Upper lobe of left lung (tissue), 6 donors: ENCODE measurements at regions not wholly inside any gene's neighbourhood (a gene's known extent, or its start where the extent isn't known, plus 50 kb on each side); places are given as distances from the start of the nearest gene placed in this dataset.

Experiments
- ATAC-seq, 2 donors: fragments of 200-7000 bp; cut with Tn5 transposase; one replicate each; pipeline ENCODE4 v1.9.1; 2022; ENCODE audit warnings: mild to moderate bottlenecking in 2 of 2, moderate library complexity in 2 of 2; ENCODE audit not compliant: low FRiP score in 2 of 2
- DNase-seq, 2 donors: peaks; one replicate each; pipeline ENCODE4 v3.0.0-alpha.2; 2019 to 2020
- H3K27ac ChIP-seq, 4 donors: fragments of 200-600 bp; sonication (generic); one replicate each; pipeline ENCODE4 v1.5.1; 2016 to 2019
- H3K27me3 ChIP-seq, 4 donors: fragments of 200-600 bp; sonication (generic); one replicate each; pipeline ENCODE4 v1.5.1; 2017 to 2019
- H3K36me3 ChIP-seq, 4 donors: fragments of 200-600 bp; sonication (generic); one replicate each; pipeline ENCODE4 v1.5.1; 2016 to 2019
- H3K4me1 ChIP-seq, 4 donors: fragments of 200-600 bp; sonication (generic); one replicate each; pipeline ENCODE4 v1.5.1; 2018 to 2019
- H3K4me3 ChIP-seq, 4 donors: fragments of 200-600 bp; sonication (generic); one replicate each; pipeline ENCODE4 v1.5.1; 2017 to 2019; ENCODE audit warnings: mild to moderate bottlenecking in 2 of 4, moderate library complexity in 1 of 4
- H3K9me3 ChIP-seq, 4 donors: fragments of 200-600 bp; sonication (generic); one replicate each; pipeline ENCODE4 v1.5.1; 2018 to 2019
- CTCF ChIP-seq, 6 experiments: fragments of 450-650 bp in 4 of 6; fragments of 200-600 bp in 2 of 6; sonication (generic) in 2 of 6; IDR thresholded peaks; one replicate each; pipeline ENCODE4 v1.5.1; 2016 to 2019; ENCODE audit warnings: antibody characterized with exemption in 6 of 6
- EP300 ChIP-seq, 4 donors: sonication (generic); formaldehyde crosslinking; IDR thresholded peaks; one replicate each; pipeline ENCODE4 v1.5.1; 2017; ENCODE audit warnings: antibody characterized with exemption in 4 of 4, control low read depth in 2 of 4
- POLR2A ChIP-seq, 4 donors: fragments of 450-650 bp; IDR thresholded peaks; one replicate each; pipeline ENCODE4 v1.5.1; 2016 to 2017; ENCODE audit warnings: antibody characterized with exemption in 4 of 4, mild to moderate bottlenecking in 2 of 4
- POLR2AphosphoS5 ChIP-seq, 2 donors: sonication (generic); formaldehyde crosslinking; IDR thresholded peaks; one replicate each; pipeline ENCODE4 v1.5.1; 2017; ENCODE audit warnings: antibody characterized with exemption in 2 of 2
- WGBS, 2 donors: methylation state at CpG; one replicate each; pipeline ENCODE4 v1.1.5; 2017 to 2018; 5-methylcytosine and 5-hydroxymethylcytosine counted together
- donor health status: DM: no; HTN: no; CAD: no; lungs with moderate emphysema.
- donor health status: DM: no; HTN: yes; CAD: no; lungs with severe emphysema.

- no peaks in the 10 kb centered on the region for H3K4me1 ChIP-seq
- H3K27ac ChIP-seq = no peak overlapping the region
- no peak for DNase-seq
- H3K9me3 ChIP-seq = no peaks in the 10 kb centered on the region
- no peak overlapping the region for H3K4me3 ChIP-seq
- no peak for TF ChIP-seq EP300 (IDR thresholded peaks at IDR 0.05)
- no peak for TF ChIP-seq POLR2AphosphoS5 (IDR thresholded peaks at IDR 0.05)
- no peak for TF ChIP-seq CTCF (IDR thresholded peaks at IDR 0.05)
- no peak for TF ChIP-seq POLR2A (IDR thresholded peaks at IDR 0.05)
- 89 to 90% methylated on average over 6 of the region's 6 CpGs for WGBS, 2 donors
- no peaks in the 10 kb centered on the region for H3K27me3 ChIP-seq
- ATAC-seq = no peak
- H3K36me3 ChIP-seq = no peaks in the 10 kb centered on the region
These were observed 134.4 kb upstream of the EFNA5 start for GRCh38 chr5:107805166-107805565.

GRCh38 chr5:107803728-107804127 is 133.0 kb upstream of the EFNA5 start:
- TF ChIP-seq CTCF (IDR thresholded peaks at IDR 0.05) (no peak), POLR2A (IDR thresholded peaks at IDR 0.05) (no peak), EP300 (IDR thresholded peaks at IDR 0.05) (no peak), POLR2AphosphoS5 (IDR thresholded peaks at IDR 0.05) (no peak)
- Histone ChIP-seq H3K9me3 (no peaks in the 10 kb centered on the region), H3K27me3 (no peaks in the 10 kb centered on the region), H3K27ac (no peak overlapping the region), H3K4me1 (no peaks in the 10 kb centered on the region), H3K4me3 (no peak overlapping the region), H3K36me3 (no peaks in the 10 kb centered on the region)
- DNase-seq (no peak), ATAC-seq (no peak)

- H3K4me1 ChIP-seq = no peaks in the 10 kb centered on the region
- ATAC-seq = no peak
- H3K27me3 ChIP-seq = no peaks in the 10 kb centered on the region
- no peaks in the 10 kb centered on the region for H3K36me3 ChIP-seq
- H3K9me3 ChIP-seq = no peaks in the 10 kb centered on the region
- H3K27ac ChIP-seq = no peak overlapping the region
- no peak for DNase-seq
- no peak overlapping the region for H3K4me3 ChIP-seq
- WGBS, 2 donors = 58 to 73% methylated on average over 2 of the region's 2 CpGs
- TF ChIP-seq POLR2AphosphoS5 (IDR thresholded peaks at IDR 0.05) (no peak), CTCF (IDR thresholded peaks at IDR 0.05) (no peak), EP300 (IDR thresholded peaks at IDR 0.05) (no peak), POLR2A (IDR thresholded peaks at IDR 0.05) (no peak)
These were observed 130.3 kb upstream of the EFNA5 start for GRCh38 chr5:107801061-107801460.

GRCh38 chr5:107799306-107799705 is 128.6 kb upstream of the EFNA5 start:
- Histone ChIP-seq H3K4me3 (no peak overlapping the region), H3K36me3 (no peaks in the 10 kb centered on the region), H3K9me3 (no peaks in the 10 kb centered on the region), H3K27me3 (no peaks in the 10 kb centered on the region), H3K4me1 (no peaks in the 10 kb centered on the region), H3K27ac (no peak overlapping the region)
- DNase-seq (no peak), ATAC-seq (no peak)
- TF ChIP-seq CTCF (IDR thresholded peaks at IDR 0.05) (no peak), POLR2AphosphoS5 (IDR thresholded peaks at IDR 0.05) (no peak)
- WGBS, 2 donors = 81 to 83% methylated on average over 4 to 7 of the region's 7 CpGs

- H3K4me1 ChIP-seq = no peaks in the 10 kb centered on the region
- no peaks in the 10 kb centered on the region for H3K36me3 ChIP-seq
- WGBS, 2 donors = 83 to 84% methylated on average over 3 of the region's 3 CpGs
- no peak for DNase-seq
- TF ChIP-seq EP300 (IDR thresholded peaks at IDR 0.05) (no peak), POLR2A (IDR thresholded peaks at IDR 0.05) (no peak), CTCF (IDR thresholded peaks at IDR 0.05) (no peak), POLR2AphosphoS5 (IDR thresholded peaks at IDR 0.05) (no peak)
- H3K27ac ChIP-seq = no peak overlapping the region
- H3K9me3 ChIP-seq = no peaks in the 10 kb centered on the region
- no peak overlapping the region for H3K4me3 ChIP-seq
- ATAC-seq = no peak
- H3K27me3 ChIP-seq = no peaks in the 10 kb centered on the region
These were observed 126.1 kb upstream of the EFNA5 start for GRCh38 chr5:107796797-107797196.
